GM12878 (cell line): ENCODE measurements at regions not wholly inside any gene's neighbourhood (a gene's known extent, or its start where the extent isn't known, plus 50 kb on each side); places are given as distances from the start of the nearest gene placed in this dataset.

Experiments
- CHD4 ChIP-seq: fragments of 200-600 bp; sonication (generic); IDR thresholded peaks from 2 replicates; pipeline ENCODE4 v1.6.1; 2016; ENCODE audit warnings: mild to moderate bottlenecking
- CUX1 ChIP-seq: IDR thresholded peaks from 2 replicates; pipeline ENCODE4 v1.6.1; 2012; ENCODE audit warnings: improper control_type of control experiment, low read depth, low read length; ENCODE audit not compliant: insufficient replicate concordance
- ETV6 ChIP-seq, 2 experiments: fragments of 450-650 bp in 1 of 2; IDR thresholded peaks in 1 of 2; conservative IDR thresholded peaks in 1 of 2; 2 replicates each; pipeline ENCODE4 v1.6.1; 2014; ENCODE audit warnings: antibody characterized with exemption in 1 of 2, borderline replicate concordance in 1 of 2, low read depth in 1 of 2, mild to moderate bottlenecking in 1 of 2, moderate library complexity in 1 of 2
- EZH2 ChIP-seq: IDR thresholded peaks from 2 replicates; pipeline ENCODE4 v1.6.1; 2012; ENCODE audit warnings: low read depth, mild to moderate bottlenecking, control low read depth, inconsistent platforms, low read length, borderline replicate concordance; ENCODE audit not compliant: control insufficient read depth
- YY1 ChIP-seq: IDR thresholded peaks from 2 replicates; pipeline ENCODE4 v1.6.1; 2011; ENCODE audit warnings: low read depth, mild to moderate bottlenecking, low read length
- TF ChIP-seq, protein P1 (sequence below), 3 experiments: IDR thresholded peaks in 2 of 3; conservative IDR thresholded peaks in 1 of 3; 2 replicates each; pipeline ENCODE4 v1.5.1; 2011; ENCODE audit warnings: low read depth in 3 of 3, low read length in 3 of 3, mild to moderate bottlenecking in 3 of 3, control low read depth in 2 of 3, moderate library complexity in 2 of 3, inconsistent platforms in 1 of 3, mixed read lengths in 1 of 3; ENCODE audit not compliant: control insufficient read depth in 2 of 3, insufficient read depth in 1 of 3; ENCODE audit errors: extremely low read depth in 1 of 3

GRCh38 chr7:131077735-131078134 is 249.9 kb upstream of the MKLN1 start:
- TF ChIP-seq CUX1: no peak
- no peak for TF ChIP-seq ETV6 (conservative IDR thresholded peaks at IDR 0.05 in 1 of 2, IDR thresholded peaks at IDR 0.05 in 1 of 2; ENCODE audit: borderline replicate concordance in 1 of 2, low read depth in 1 of 2)
- no peak for TF ChIP-seq YY1
- no peak for TF ChIP-seq CHD4
- no peak for TF ChIP-seq EZH2
- TF ChIP-seq, protein P1, sequence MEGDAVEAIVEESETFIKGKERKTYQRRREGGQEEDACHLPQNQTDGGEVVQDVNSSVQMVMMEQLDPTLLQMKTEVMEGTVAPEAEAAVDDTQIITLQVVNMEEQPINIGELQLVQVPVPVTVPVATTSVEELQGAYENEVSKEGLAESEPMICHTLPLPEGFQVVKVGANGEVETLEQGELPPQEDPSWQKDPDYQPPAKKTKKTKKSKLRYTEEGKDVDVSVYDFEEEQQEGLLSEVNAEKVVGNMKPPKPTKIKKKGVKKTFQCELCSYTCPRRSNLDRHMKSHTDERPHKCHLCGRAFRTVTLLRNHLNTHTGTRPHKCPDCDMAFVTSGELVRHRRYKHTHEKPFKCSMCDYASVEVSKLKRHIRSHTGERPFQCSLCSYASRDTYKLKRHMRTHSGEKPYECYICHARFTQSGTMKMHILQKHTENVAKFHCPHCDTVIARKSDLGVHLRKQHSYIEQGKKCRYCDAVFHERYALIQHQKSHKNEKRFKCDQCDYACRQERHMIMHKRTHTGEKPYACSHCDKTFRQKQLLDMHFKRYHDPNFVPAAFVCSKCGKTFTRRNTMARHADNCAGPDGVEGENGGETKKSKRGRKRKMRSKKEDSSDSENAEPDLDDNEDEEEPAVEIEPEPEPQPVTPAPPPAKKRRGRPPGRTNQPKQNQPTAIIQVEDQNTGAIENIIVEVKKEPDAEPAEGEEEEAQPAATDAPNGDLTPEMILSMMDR (IDR thresholded peaks at IDR 0.05 in 2 of 3, conservative IDR thresholded peaks at IDR 0.05 in 1 of 3; ENCODE audit: control insufficient read depth in 2 of 3, extremely low read depth in 1 of 3, insufficient read depth in 1 of 3, low read depth in 3 of 3, low read length in 3 of 3): no peak
